GM18498 (cell line): ENCODE measurements at regions not wholly inside any gene's neighbourhood (a gene's known extent, or its start where the extent isn't known, plus 50 kb on each side); places are given as distances from the start of the nearest gene placed in this dataset.

Source experiments
- ATAC-seq: cut with Tn5 transposase; IDR thresholded peaks from one replicate; pipeline ENCODE4 v1.9.1; 2021; ENCODE audit warnings: mild to moderate bottlenecking, moderate library complexity; ENCODE audit not compliant: unreplicated experiment

GRCh38 chr16:80198311-80199299 is 342.2 kb upstream of the DYNLRB2 start:
- ATAC-seq = no peak

GRCh38 chr16:80197741-80198201 is 343.0 kb upstream of the DYNLRB2 start:
- no peak for ATAC-seq

DNA sequence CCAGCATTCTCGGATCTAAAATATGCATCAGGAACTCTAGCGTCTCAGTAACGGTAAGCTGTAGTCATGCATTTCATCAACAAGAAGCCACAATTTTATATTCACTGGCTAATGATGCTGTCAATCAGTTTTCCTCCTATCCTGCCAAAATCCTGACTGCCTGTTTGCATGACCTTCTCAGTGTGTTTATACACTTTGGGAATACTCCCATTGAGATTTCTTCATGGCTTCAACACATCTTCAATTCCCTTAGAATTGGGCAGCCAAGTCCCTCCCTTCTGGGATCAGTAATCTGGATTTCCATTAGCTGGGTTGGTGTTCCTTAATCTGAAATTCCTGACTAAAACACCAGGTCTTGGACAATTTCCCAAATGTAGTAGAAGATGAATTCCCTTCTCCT is 348.9 kb upstream of the DYNLRB2 start:
- no peak for ATAC-seq

DNA sequence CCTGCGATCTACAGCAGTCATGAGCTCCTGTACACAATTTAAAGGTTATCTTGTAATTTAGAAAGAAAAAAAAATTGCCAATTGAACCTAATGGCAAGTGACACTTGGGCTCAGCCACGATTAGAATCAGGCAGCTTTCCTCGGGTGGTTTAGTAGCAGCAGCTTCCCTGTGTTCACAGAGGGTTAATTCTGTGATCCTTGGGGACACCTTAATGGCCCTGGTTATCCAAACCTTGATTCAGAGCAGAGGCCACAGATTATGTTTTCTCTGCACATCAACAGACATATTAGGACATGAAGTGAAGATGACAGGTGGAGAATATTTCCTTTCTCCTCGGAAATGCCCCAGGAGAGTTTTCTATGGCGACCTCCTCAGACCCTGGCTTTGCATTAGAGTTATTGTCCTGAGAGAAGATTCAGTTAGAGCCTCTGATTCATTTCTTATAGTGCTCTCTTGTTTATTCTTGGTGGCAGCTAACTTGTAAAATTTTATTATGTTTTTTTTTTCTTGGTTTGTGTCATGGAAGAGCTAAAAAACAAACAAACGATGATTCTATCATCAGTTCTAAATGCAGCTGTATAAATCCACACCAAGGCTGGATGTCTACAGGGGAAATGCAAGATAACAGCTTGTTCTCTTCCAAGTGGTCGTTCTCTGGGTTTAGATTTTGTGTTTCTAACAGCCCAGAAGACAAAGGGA is 351.2 kb upstream of the DYNLRB2 start:
- ATAC-seq = no peak

GRCh38 chr16:80176114-80176513 is 364.7 kb upstream of the DYNLRB2 start:
- no peak for ATAC-seq

- ATAC-seq = no peak
These were observed 365.8 kb upstream of the DYNLRB2 start for GRCh38 chr16:80175011-80175410.

- ATAC-seq = no peak
These were observed 366.4 kb upstream of the DYNLRB2 start for GRCh38 chr16:80174416-80174815.

GRCh38 chr16:80171746-80172145 is 369.0 kb upstream of the DYNLRB2 start:
- no peak for ATAC-seq

DNA sequence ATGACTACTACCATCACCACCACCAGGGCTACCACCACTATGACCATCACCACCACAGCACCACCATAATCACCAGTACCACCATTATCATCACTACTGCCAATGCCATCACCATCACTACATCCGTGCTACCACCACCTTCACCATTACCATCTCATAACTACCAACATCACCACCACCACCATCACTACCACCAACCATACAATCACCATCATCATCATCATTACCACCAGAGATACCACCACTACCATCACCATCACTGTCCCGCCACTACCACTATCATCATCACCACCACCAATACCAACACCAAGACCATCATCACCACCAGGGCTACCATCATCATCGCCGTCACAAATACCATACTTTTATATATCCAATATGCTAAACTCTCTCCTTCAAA is 369.6 kb upstream of the DYNLRB2 start:
- no peak for ATAC-seq

DNA sequence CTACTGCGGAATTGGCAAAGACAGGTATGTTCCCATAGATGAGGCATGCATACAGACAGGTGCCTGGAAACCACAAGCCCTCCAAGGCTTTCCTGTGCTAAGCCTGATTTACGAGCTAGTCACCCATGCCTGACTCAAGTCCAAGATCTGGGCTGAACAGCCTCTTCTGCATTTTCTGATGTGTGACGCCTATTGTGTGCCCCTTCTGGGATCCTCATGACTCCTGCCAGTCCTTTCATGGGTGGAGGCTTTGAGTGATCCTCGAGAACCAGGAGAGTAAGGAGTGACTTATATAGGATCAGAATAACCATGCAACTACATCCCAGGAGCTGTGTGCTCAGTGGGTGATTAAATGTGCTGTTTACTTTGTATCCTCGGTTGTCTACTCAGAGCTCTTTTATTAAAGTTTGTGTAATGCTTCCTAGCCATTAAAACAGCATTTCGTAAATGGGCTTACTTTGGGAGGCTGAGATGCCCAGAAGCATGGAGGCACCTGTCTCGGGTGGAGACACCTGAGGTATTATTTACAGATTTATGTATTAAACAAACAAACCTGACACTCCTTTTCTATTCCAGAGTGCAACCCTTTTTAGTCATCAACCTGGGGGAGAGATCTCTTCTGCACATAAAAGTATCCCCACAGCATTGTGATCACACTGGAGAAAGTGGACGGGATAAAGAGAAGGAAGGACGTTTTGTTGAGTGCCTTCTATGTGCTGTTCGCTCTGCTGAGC is 373.0 kb upstream of the DYNLRB2 start:
- no peak for ATAC-seq

- no peak for ATAC-seq
These were observed 374.7 kb upstream of the DYNLRB2 start for GRCh38 chr16:80166082-80166481.

DNA sequence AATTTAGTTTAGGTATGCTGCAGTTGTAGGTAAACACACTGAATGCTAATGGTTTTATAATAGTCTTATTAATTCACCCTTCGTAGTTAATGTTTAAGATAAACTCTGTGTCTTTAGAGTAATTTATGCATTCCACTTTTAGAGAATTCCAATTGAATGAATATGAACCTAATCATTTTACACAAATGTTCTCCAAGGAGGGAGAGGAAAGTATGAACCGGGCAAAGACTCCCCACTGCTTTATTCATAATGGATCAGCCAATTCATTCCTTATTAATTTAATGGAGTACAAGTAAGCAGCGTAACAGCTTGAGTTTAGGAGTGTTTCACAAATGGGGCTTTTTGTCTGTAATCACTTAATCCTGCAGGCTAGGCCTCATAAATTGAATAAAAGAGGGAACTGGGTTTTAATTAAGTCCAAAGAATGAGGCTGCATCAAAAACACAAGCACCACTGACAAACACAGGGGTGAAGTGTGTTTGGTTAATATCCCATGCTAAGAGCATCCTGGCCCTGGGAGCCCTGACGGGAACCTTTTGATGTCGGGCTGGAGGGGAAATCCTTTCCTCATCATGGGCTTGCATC is 375.7 kb upstream of the DYNLRB2 start:
- no peak for ATAC-seq

- no peak for ATAC-seq
These were observed 377.5 kb upstream of the DYNLRB2 start for GRCh38 chr16:80163339-80163738.

GRCh38 chr16:80161799-80162739 is 378.7 kb upstream of the DYNLRB2 start:
- no peak for ATAC-seq

GRCh38 chr16:80158766-80159165 is 382.0 kb upstream of the DYNLRB2 start:
- ATAC-seq = no peak

- ATAC-seq = no peak
These were observed 389.1 kb upstream of the DYNLRB2 start for GRCh38 chr16:80151722-80152111.

- ATAC-seq = no peak
These were observed 389.6 kb upstream of the DYNLRB2 start for GRCh38 chr16:80150978-80151721.

DNA sequence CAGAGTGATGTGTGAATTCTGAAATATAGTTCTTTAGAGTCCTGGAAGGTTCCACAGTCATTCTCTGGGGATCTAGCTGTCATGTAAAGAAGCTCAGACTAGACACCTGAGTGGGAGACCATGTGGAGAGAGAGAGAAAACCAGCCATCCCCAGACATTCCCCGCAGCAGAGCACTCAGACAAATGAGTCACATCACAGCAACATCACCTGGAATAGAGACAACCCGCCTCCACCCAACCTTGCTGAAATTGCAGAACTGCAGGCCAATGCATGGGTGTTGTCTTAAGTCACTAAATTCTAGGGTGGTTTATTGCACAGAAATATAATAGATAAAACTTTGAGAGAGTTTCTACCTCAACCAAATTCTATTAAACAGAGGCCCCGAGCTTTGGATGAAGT is 392.0 kb upstream of the DYNLRB2 start:
- ATAC-seq = no peak

DNA sequence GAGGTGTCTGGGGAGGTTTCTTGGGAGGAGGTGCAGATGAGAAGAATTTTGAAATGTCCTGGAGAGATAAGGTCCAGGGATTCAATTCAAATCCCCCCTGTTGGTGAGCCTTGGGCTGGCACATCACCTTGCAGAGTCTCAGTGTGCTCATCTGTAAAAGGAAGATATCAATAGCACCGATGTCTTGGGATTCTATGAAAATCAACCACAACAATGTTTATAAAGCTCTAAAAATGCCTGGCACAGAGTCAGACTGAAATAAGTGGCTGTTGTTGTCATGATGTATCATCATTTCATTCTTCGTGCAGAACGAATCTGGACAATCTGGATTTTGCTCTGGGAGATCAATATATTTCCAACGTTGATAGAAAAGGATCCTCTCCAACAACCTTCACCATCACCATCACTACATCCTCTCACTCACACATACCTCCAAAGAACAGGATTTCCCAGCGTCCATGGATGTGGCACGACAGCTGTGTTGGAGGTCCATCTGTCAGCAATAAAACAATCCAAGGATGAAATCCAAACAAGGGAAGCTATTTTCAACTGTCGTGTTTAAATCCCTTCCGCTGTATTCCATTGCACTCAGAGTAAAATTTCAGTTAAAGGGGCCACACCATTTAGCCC is 393.7 kb upstream of the DYNLRB2 start:
- no peak for ATAC-seq
